ENCODE measurements at regions not wholly inside any gene's neighbourhood (a gene's known extent, or its start where the extent isn't known, plus 50 kb on each side); places are given as distances from the start of the nearest gene placed in this dataset.
"Not testable (repeated sequence)": the region's sequence is repeated elsewhere in the genome, so short reads cannot be mapped to it uniquely, and the experiment has no call there.

DNA sequence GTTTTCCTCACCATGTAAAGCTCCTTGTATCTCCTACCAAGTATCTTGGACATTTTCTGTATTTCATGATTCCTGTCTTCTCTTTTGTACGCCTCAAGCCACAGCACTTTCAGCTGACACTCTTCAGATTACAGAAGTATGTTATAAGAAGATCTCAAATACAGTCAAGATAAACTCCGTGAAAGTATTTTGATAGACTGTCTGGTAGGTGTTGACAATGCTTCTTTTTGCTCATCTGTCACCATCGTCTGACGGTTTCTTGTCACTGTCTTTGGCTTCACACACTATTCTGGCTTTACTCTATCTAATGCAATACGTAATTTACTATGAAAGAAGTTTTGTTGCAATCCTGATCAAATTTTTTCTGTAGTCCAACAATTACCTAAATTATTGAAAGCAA lies 294.5 kb upstream of the CDH12 start:
- no peak for TF ChIP-seq POLR2A (IDR thresholded peaks at IDR 0.05; ENCODE audit: low read length)
- no peak for TF ChIP-seq GATA1 (IDR thresholded peaks at IDR 0.05; ENCODE audit: low read depth, low read length)
- DNase-seq = no peak

DNA sequence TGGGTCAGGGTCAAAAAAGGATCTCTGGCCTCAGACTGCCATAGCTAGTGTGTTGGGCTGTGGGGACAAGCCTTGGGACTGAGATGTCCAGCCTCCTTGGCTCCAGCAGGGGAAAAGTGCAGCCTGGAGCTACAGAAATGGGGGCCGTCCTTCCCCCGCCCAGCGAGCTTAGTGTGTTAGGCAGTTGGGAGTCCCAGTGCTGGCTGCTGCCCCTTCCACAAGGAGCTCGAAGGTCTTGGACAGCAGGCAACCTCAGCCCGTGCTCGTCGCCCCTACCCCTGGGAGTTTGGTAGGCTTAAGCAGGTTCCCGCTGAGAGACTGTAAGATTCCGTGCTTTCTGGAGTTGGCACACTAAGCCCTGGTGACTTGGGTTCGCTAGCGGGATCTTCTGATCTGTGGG lies 293.0 kb upstream of the CDH12 start:
- DNase-seq = no peak
- no peak for TF ChIP-seq POLR2A (IDR thresholded peaks at IDR 0.05; ENCODE audit: low read length)
- TF ChIP-seq GATA1 (IDR thresholded peaks at IDR 0.05; ENCODE audit: low read depth, low read length) = no peak

DNA sequence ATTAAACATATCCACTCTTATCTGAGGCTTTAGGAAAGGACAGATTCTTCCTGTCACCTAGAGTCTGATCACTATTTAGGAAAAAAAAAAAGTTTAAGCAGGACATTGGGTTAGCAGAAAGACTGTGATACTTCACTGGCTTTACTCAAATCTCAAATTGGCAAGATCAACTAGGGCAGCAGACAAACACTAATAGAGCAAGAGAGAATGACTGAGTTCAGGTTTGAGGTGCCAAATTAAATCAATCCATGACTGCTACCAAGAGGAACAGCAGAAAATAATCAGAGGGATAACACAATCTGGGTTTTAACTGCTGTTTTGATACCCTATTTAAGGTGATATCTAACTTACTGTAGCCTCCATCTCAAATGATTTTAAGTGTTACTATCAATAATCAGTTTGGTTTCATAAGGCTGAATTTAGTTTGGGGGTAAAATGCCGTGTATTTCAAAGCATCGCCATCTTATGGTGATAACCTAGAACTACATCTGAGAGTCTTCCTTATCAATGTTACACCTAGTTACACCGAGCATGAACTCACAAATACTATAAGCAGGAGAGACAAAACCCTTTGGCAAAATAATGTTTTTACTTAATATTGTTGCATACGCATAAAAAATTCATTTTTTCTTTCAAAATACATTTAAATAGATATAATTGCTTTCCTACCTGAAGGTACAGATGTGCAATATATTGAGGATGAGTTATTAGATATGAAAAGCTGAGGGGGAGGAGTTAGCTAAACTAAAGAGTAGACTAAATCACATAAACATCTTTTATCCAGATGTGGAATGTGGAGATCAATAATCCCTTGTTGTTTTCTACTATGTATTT lies 286.4 kb upstream of the CDH12 start:
- TF ChIP-seq GATA1 (IDR thresholded peaks at IDR 0.05; ENCODE audit: low read depth, low read length) = no peak
- no peak for TF ChIP-seq POLR2A (IDR thresholded peaks at IDR 0.05; ENCODE audit: low read length)

DNA sequence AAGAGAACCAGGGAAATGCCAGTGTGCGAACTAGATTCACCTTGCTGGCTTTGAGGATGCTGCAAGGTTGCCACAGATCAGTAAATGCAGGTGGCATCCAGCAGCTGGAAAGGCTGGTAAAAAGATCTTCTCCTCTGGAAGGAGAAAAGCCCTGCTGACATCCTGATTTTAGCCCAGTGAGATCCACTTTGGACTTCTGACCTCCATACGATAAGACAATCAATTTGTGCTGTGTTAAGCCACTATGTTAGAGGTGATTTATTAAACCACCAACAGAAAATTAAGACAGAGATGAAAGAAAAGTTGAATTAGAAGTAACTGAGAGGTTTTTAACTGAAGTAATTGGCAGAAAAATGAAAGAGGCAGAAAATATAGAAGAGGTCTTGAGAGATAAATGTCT lies 283.8 kb upstream of the CDH12 start:
- no peak for DNase-seq

More for the DNA sequence above, 286.4 kb upstream of the CDH12 start:
- DNase-seq = peak; percentile 24 to 30

DNA sequence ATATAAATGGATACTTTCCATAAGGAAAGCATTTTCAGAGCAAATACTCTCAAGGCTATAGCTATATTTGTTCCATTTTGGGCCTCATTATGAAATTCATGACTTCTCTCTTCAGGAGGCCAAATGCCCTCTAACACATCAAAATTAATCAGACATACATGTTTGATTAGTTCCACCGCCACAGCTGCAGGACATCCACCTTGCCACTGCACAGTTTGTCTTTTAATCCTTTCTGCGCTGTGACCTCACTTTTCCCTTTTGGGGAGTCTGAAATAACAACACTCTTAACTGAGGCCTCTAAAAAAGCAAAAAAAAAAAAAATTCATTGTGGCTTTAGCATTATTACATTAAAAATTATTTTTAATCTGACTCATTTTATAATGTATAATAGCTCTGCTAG lies 279.1 kb upstream of the CDH12 start:
- TF ChIP-seq POLR2A (IDR thresholded peaks at IDR 0.05; ENCODE audit: low read length) = no peak
- no peak for TF ChIP-seq GATA1 (IDR thresholded peaks at IDR 0.05; ENCODE audit: low read depth, low read length)
- DNase-seq = no peak

More for the DNA sequence above, 283.8 kb upstream of the CDH12 start:
- no peak for TF ChIP-seq GATA1 (IDR thresholded peaks at IDR 0.05; ENCODE audit: low read depth, low read length)
- no peak for TF ChIP-seq POLR2A (IDR thresholded peaks at IDR 0.05; ENCODE audit: low read length)

- no peak for DNase-seq
- TF ChIP-seq GATA1 (IDR thresholded peaks at IDR 0.05; ENCODE audit: low read depth, low read length) (no peak), POLR2A (IDR thresholded peaks at IDR 0.05; ENCODE audit: low read length) (no peak)
Observed at GRCh38 chr5:23112237-23112636, 259.1 kb upstream of the CDH12 start.

- DNase-seq = no peak
- TF ChIP-seq GATA1 (IDR thresholded peaks at IDR 0.05; ENCODE audit: low read depth, low read length) = no peak
- TF ChIP-seq POLR2A (IDR thresholded peaks at IDR 0.05; ENCODE audit: low read length) = no peak
Observed at GRCh38 chr5:23105021-23105420, 251.9 kb upstream of the CDH12 start.

GRCh38 chr5:23103566-23103965 lies 250.4 kb upstream of the CDH12 start:
- DNase-seq = no peak
- TF ChIP-seq POLR2A (IDR thresholded peaks at IDR 0.05; ENCODE audit: low read length) = no peak

GRCh38 chr5:23095418-23095817 lies 242.3 kb upstream of the CDH12 start:
- not testable (repeated sequence) for DNase-seq

GRCh38 chr5:23089286-23089685 lies 236.1 kb upstream of the CDH12 start:
- TF ChIP-seq POLR2A (IDR thresholded peaks at IDR 0.05; ENCODE audit: low read length) = no peak
- no peak for TF ChIP-seq GATA1 (IDR thresholded peaks at IDR 0.05; ENCODE audit: low read depth, low read length)
- DNase-seq = no peak

- TF ChIP-seq GATA1 (IDR thresholded peaks at IDR 0.05; ENCODE audit: low read depth, low read length) (no peak), POLR2A (IDR thresholded peaks at IDR 0.05; ENCODE audit: low read length) (no peak)
- no peak for DNase-seq
Observed at GRCh38 chr5:23084815-23085214, 231.7 kb upstream of the CDH12 start.

GRCh38 chr5:23072179-23072578 lies 219.0 kb upstream of the CDH12 start:
- no peak for TF ChIP-seq POLR2A (IDR thresholded peaks at IDR 0.05; ENCODE audit: low read length)
- TF ChIP-seq GATA1 (IDR thresholded peaks at IDR 0.05; ENCODE audit: low read depth, low read length) = no peak
- no peak for DNase-seq

DNA sequence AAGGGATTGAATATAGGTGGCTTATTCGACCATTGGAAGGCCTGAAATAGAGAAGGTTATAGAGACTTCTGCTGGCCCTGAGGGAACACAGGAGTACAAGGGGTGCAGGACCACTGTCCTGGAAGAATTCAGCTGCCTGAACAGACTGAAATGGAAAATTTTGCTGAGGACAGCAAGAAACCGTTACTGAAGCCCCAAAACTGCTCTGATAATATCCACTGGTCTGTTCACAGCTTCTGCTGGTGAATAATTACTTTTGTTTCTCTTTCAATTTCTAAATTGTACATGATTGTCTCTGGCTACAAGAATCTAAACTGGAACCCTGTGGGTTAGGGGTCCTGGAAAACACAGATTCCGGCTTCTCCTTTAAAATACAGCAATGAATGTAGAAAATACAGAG lies 218.5 kb upstream of the CDH12 start:
- no peak for TF ChIP-seq POLR2A (IDR thresholded peaks at IDR 0.05; ENCODE audit: low read length)
- no peak for TF ChIP-seq GATA1 (IDR thresholded peaks at IDR 0.05; ENCODE audit: low read depth, low read length)
- DNase-seq = no peak

DNA sequence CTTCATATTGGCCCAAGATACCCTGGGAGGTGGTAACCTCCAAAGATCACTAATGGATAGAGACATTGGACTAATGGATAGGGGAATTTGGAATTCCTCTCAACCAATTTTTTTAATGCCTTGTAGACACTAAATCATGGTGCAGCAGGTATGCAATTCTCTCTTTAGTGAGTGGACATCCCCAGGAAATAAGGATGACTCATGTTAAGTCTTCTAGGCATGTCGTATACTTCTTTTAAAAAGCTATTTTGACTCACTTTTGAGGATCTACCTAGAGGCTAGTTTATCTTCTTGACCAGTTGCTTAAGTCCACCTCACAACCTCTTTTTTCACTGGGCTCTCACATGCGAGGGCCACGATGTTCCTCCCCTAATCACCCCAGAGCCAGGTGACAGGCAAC lies 211.6 kb upstream of the CDH12 start:
- TF ChIP-seq POLR2A (IDR thresholded peaks at IDR 0.05; ENCODE audit: low read length) (no peak), GATA1 (IDR thresholded peaks at IDR 0.05; ENCODE audit: low read depth, low read length) (no peak)

DNA sequence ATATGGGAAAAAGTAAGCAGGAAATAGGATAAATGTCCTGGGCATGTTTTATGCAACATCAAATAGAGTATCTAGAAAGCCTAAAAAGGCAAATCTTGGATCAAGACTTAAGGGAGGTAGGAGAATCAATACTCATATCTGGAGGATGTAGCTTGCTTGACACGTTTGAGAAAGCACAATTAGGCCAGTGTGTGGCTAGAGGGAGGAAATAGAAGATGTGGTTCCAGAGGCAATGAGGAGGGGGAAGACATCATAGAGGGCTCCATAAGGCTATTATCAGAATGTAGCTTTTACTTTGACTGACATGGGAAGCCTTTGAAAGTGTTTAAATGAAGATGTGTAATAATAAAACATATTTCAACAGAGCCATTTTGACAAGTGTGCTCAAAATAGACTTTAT lies 200.7 kb upstream of the CDH12 start:
- no peak for DNase-seq
- TF ChIP-seq POLR2A (IDR thresholded peaks at IDR 0.05; ENCODE audit: low read length) (no peak), GATA1 (IDR thresholded peaks at IDR 0.05; ENCODE audit: low read depth, low read length) (no peak)

More for the DNA sequence above, 211.6 kb upstream of the CDH12 start:
- no peak for DNase-seq
